ENCODE measurements at regions not wholly inside any gene's neighbourhood (a gene's known extent, or its start where the extent isn't known, plus 50 kb on each side); places are given as distances from the start of the nearest gene placed in this dataset.

- no peak overlapping the region for H3K9ac ChIP-seq
- no peaks in the 10 kb centered on the region for H3K4me1 ChIP-seq
- no peaks in the 10 kb centered on the region; the same call in 1 of the 2 replicates for H3K27me3 ChIP-seq
- H4K20me1 ChIP-seq, result no peaks in the 10 kb centered on the region
- H3K4me2 ChIP-seq, result no peak overlapping the region
- H3K36me3 ChIP-seq, result no peaks in the 10 kb centered on the region
- no peaks in the 10 kb centered on the region for H3K9me3 ChIP-seq
- H3K27ac ChIP-seq, result no peak overlapping the region
- TF ChIP-seq Cebpa-rat (IDR thresholded peaks at IDR 0.05), result no peak
- no peak overlapping the region for H3K4me3 ChIP-seq
These were observed 347.9 kb downstream of the LTN1 start for GRCh38 chr21:28644762-28645161.

GRCh38 chr21:28642891-28643290 lies 349.8 kb downstream of the LTN1 start:
- no peak for TF ChIP-seq Cebpa-rat (IDR thresholded peaks at IDR 0.05)
- H3K9me3 ChIP-seq, result no peaks in the 10 kb centered on the region
- H3K4me2 ChIP-seq, result no peak overlapping the region
- no peaks in the 10 kb centered on the region for H3K4me1 ChIP-seq
- H3K36me3 ChIP-seq, result no peaks in the 10 kb centered on the region
- H3K27ac ChIP-seq, result no peak overlapping the region
- no peak overlapping the region for H3K4me3 ChIP-seq
- H3K9ac ChIP-seq, result no peak overlapping the region
- no peaks in the 10 kb centered on the region; the same call in 1 of the 2 replicates for H3K27me3 ChIP-seq
- H4K20me1 ChIP-seq, result no peaks in the 10 kb centered on the region

GRCh38 chr21:28641731-28642130 lies 350.9 kb downstream of the LTN1 start:
- H3K9me3 ChIP-seq, result no peaks in the 10 kb centered on the region
- no peaks in the 10 kb centered on the region; the same call in 1 of the 2 replicates for H3K27me3 ChIP-seq
- TF ChIP-seq Cebpa-rat (IDR thresholded peaks at IDR 0.05), result no peak
- H3K4me2 ChIP-seq, result no peak overlapping the region
- H3K4me3 ChIP-seq, result no peak overlapping the region
- no peak overlapping the region for H3K9ac ChIP-seq
- H3K4me1 ChIP-seq, result no peaks in the 10 kb centered on the region
- no peak overlapping the region for H3K27ac ChIP-seq
- H4K20me1 ChIP-seq, result no peaks in the 10 kb centered on the region
- H3K36me3 ChIP-seq, result no peaks in the 10 kb centered on the region

- no peak overlapping the region for H3K27ac ChIP-seq
- no peaks in the 10 kb centered on the region for H4K20me1 ChIP-seq
- TF ChIP-seq Cebpa-rat (IDR thresholded peaks at IDR 0.05), result no peak
- H3K4me1 ChIP-seq, result no peaks in the 10 kb centered on the region
- no peak overlapping the region for H3K9ac ChIP-seq
- H3K27me3 ChIP-seq, result no peaks in the 10 kb centered on the region; the same call in 1 of the 2 replicates
- H3K4me3 ChIP-seq, result no peak overlapping the region
- H3K9me3 ChIP-seq, result no peaks in the 10 kb centered on the region
- no peak overlapping the region for H3K4me2 ChIP-seq
- no peaks in the 10 kb centered on the region for H3K36me3 ChIP-seq
These were observed 352.4 kb downstream of the LTN1 start for GRCh38 chr21:28640326-28640725.

GRCh38 chr21:28639737-28640136 lies 352.9 kb downstream of the LTN1 start:
- Histone ChIP-seq H3K4me2 (no peak overlapping the region), H3K27ac (no peak overlapping the region), H3K27me3 (no peaks in the 10 kb centered on the region; the same call in 1 of the 2 replicates), H3K4me1 (no peaks in the 10 kb centered on the region), H3K4me3 (no peak overlapping the region), H3K36me3 (no peaks in the 10 kb centered on the region), H4K20me1 (no peaks in the 10 kb centered on the region), H3K9me3 (no peaks in the 10 kb centered on the region), H3K9ac (no peak overlapping the region)
- TF ChIP-seq Cebpa-rat (IDR thresholded peaks at IDR 0.05), result no peak

DNA sequence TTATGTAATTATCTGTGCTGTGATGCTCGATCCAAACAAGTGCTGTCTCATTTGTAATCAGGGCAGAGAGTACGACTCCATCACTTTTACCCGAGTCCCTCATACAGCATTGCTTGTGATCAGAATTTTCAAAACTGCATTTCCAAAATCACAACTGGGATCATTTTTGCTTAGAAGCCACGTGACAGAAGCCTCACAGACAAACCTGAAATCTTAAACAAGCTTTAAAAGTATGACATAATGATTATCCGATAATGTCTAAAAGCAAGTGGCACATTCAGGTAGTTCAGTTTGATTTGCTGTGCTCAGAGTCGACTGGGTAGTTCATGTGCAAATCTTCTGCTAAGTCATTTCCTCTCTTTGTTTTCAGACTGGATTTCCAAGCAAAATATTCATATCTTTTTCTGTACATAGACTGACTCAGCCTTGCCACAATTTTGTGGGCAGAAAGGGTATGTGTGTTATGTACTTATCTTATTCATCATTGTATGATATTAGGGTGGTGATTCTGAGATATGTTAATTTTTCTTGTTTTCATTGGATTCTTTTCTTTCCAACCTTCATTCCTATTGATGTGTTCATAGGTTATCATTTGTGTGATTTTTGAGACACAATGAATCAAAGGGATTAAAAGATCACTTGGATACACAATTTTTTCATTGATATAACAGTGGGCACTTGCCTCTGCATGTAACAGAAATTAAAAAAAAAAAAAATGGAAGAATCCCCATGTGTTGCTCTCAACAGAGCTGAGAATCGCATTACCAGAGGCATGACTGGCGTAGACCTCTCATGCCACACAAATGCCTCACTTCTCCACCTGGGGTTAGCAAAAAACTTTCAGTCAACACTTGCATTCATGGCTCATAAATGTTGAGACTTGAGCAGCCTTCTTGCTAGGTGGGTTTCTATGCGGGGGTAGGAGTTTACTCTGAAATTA lies 355.7 kb downstream of the LTN1 start:
- TF ChIP-seq Cebpa-rat (IDR thresholded peaks at IDR 0.05), result no peak
- Histone ChIP-seq H3K27ac (no peak overlapping the region), H3K9ac (no peak overlapping the region), H3K4me2 (no peak overlapping the region), H4K20me1 (no peaks in the 10 kb centered on the region), H3K9me3 (no peaks in the 10 kb centered on the region), H3K4me1 (no peaks in the 10 kb centered on the region), H3K36me3 (no peaks in the 10 kb centered on the region), H3K4me3 (no peak overlapping the region), H3K27me3 (no peaks in the 10 kb centered on the region)

DNA sequence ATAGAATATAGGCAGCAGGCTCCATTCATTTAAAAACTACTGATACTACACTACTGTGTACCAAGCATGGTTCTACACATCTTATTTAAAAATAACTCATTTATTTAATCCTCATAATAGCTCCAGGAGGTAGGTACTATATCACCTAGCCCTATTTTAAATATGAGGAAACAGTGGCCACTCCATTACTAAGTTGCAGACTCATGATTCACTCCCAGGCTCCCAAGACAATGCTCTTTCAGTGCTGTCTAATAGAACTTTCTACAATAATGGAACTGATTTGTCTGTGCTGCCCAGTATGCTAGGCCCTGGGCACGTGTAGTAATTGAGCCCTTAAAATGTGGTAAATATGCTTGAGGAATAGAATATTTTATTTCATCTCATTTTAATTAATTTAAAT lies 357.1 kb downstream of the LTN1 start:
- Histone ChIP-seq H3K4me1 (no peaks in the 10 kb centered on the region), H3K9me3 (no peaks in the 10 kb centered on the region), H3K4me2 (no peak overlapping the region), H3K27ac (no peak overlapping the region), H3K27me3 (no peaks in the 10 kb centered on the region), H4K20me1 (no peaks in the 10 kb centered on the region), H3K9ac (no peak overlapping the region), H3K4me3 (no peak overlapping the region), H3K36me3 (no peaks in the 10 kb centered on the region)
- no peak for TF ChIP-seq Cebpa-rat (IDR thresholded peaks at IDR 0.05)

DNA sequence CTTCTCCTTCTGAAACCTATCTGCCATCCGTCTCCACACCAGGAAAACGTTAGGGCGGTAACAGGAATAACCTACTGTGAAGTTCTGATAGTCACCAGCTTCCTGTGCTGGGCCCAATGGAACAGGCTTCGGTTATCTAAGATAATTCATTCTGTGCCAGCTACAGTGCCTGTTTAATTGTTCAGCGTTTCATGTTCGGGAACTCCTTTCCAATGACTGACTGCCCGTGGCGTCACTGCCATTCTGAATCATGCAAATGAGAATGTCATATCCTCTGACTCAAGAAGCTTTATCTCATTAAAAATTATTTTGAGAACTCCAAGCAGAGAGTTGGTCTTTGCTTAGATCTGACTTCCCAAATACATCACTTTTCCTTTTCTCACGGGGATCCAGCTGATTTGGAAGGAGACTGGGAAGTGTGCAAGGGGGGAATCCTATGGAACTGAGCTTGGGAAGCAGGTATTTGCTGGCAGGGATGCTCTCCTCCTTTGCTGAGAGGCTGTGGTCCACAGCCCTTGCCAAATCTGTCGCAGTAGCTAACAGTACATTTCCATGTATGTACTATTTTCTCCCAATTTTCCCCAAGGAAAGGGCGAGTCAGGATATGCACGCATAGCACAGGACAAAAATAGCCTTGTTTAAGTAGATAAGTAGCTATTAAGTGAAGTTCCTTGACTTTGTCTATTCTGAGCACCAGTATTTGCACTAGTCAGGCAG lies 358.7 kb downstream of the LTN1 start:
- no peaks in the 10 kb centered on the region for H4K20me1 ChIP-seq
- H3K27me3 ChIP-seq, result no peaks in the 10 kb centered on the region
- no peak for TF ChIP-seq Cebpa-rat (IDR thresholded peaks at IDR 0.05)
- H3K27ac ChIP-seq, result no peak overlapping the region
- H3K4me3 ChIP-seq, result no peak overlapping the region
- H3K9me3 ChIP-seq, result no peaks in the 10 kb centered on the region
- no peak overlapping the region for H3K9ac ChIP-seq
- no peaks in the 10 kb centered on the region for H3K4me1 ChIP-seq
- no peak overlapping the region for H3K4me2 ChIP-seq
- no peaks in the 10 kb centered on the region for H3K36me3 ChIP-seq

- Histone ChIP-seq H3K4me1 (no peaks in the 10 kb centered on the region), H3K36me3 (no peaks in the 10 kb centered on the region), H3K4me2 (no peak overlapping the region), H4K20me1 (no peaks in the 10 kb centered on the region), H3K9me3 (no peaks in the 10 kb centered on the region), H3K9ac (no peak overlapping the region), H3K27me3 (no peaks in the 10 kb centered on the region), H3K4me3 (no peak overlapping the region), H3K27ac (no peak overlapping the region)
- no peak for TF ChIP-seq Cebpa-rat (IDR thresholded peaks at IDR 0.05)
These were observed 359.8 kb downstream of the LTN1 start for GRCh38 chr21:28632755-28633408.

GRCh38 chr21:28627691-28628090 lies 365.0 kb downstream of the LTN1 start:
- Histone ChIP-seq H3K9me3 (peaks cover 8% of the 10 kb centered on the region), H3K4me2 (no peak overlapping the region)
- no peak for TF ChIP-seq Cebpa-rat (IDR thresholded peaks at IDR 0.05)

More at GRCh38 chr21:28627691-28628090, 365.0 kb downstream of the LTN1 start:
- H3K4me1 ChIP-seq, result no peaks in the 10 kb centered on the region
- no peaks in the 10 kb centered on the region for H3K27me3 ChIP-seq
- H3K9ac ChIP-seq, result no peak overlapping the region
- no peaks in the 10 kb centered on the region for H4K20me1 ChIP-seq
- no peak overlapping the region for H3K4me3 ChIP-seq
- H3K27ac ChIP-seq, result no peak overlapping the region
- H3K36me3 ChIP-seq, result no peaks in the 10 kb centered on the region

All from BLaER1 (cell line).